GM19372 (cell line): ENCODE measurements at regions not wholly inside any gene's neighbourhood (a gene's known extent, or its start where the extent isn't known, plus 50 kb on each side); places are given as distances from the start of the nearest gene placed in this dataset.

Experiments used
- ATAC-seq: cut with Tn5 transposase; IDR thresholded peaks from one replicate; pipeline ENCODE4 v1.9.1; 2021; ENCODE audit warnings: mild to moderate bottlenecking, low read depth, moderate library complexity; ENCODE audit not compliant: unreplicated experiment

- no peak for ATAC-seq
These were observed 643.1 kb downstream of the KCNA4 start for GRCh38 chr11:29373725-29374124.

DNA sequence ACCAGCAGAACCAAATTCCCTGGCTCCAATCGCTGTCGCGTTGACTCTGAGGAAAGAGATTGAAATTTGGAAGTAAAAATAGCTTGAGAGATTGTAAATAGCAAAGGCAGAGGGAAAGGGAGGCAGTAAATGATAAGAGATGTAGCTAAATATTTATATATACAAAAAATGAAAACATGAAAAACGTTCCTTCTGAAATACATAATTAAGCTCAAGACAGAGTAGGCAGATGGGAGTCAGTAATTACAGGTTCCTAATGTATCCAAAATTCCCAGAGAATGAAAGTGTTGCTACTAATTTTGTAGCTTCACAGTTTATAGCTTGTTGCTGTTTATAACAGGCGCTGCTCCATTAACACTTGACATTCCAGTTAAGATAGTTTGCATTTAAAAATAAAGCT is 648.7 kb downstream of the KCNA4 start:
- ATAC-seq = no peak

DNA sequence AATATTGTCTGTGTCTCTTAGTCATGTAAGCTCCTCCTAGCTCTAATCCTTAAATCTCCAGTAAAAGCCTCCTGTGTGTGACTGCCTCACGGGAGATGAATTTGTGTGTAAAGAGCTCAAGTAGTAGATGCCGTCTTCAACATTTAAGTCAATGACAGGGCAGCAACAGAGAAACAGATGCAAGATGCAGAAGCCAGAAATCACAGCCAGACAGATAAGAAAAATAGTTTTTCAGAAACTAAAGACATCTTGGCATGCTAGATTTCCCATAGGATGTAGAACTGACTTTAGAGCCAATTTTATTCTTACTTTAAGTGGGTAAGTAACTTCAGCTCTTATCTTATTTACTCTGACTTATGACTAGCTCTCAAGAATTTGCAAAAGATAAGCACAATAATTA is 652.8 kb downstream of the KCNA4 start:
- no peak for ATAC-seq

GRCh38 chr11:29361369-29361768 is 655.5 kb downstream of the KCNA4 start:
- no peak for ATAC-seq

DNA sequence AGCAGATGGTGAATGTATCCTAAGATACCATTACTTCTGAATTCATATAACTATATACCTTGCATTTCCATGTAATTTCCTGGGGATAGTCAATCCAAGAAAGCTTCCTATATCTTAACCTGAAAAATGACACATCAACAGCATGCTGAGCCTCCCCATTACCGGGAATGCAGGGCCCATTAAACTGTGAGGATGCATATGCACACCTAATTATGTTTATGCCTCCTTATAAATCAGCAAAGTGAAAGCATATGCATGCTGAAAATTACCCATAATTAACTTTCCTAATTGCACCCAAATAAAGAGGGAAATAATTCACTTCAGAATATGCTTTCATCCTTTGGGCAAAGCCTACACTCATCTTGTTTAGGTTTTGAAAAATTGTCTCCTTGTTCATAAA is 663.0 kb downstream of the KCNA4 start:
- no peak for ATAC-seq

DNA sequence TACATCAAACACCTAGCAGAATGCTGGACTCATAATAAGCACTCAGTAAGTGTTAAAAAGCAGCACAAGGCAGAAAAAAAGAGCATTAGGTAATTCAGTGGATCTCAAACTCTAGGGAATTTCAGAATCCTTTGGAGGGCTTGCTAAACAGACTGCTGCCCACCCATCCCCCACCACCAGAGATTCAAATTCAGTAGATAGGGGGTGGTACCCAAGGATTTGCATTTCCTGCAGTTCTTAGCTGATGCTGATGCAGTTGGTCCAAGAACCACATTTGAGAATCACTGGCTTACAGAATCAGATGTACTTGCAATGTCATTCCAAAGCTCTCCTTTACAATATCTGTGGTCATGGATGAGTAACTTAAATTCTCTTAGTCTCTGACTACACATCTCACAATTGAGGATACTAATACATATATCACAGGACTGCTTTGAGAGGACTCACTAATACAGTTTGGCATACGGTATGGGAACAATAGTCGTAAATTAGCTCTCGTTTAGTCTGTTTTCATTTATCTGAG is 664.5 kb downstream of the KCNA4 start:
- ATAC-seq = no peak

- no peak for ATAC-seq
These were observed 665.4 kb downstream of the KCNA4 start for GRCh38 chr11:29351301-29351873.

DNA sequence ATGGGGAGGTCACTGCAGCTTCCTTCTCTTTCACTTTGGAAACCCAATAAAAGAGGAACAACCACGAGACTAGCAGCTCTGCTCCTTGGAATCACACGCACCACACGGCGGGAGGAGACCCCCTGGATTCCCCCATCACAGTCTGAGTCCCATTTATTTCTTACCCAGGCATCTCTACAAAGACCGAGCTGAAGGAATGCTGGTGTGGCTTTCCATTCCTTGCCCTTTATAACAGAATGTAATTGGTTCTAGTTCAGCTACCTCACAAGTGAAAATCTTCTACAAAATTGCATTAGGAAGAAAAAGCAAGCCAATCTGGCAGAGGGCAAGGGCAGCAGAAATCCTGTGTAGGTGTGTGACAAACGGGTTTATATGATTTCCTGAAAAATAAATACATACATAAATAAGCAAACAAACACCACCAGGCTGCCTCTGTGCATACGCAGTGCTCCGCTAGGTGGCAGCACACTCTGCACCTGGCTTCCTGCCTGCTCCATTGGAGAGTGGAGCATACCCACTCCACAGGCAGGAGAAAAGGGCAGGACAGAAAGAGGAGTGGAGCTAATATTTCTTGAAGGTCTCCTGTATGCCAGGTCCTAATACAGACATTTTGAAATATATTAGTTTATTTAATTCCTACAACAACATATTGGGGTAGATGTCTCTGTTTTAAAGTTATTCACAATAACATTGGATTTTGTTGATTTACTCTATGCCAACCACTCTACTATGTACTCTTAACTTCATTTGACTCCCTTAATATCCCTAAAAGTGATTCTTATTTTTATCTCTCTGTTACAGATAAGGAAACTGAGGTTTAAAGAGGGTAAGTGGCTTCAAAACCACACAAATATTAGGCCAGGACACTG is 673.1 kb downstream of the KCNA4 start:
- peak; percentile 91 for ATAC-seq

GRCh38 chr11:29336727-29337575 is 679.9 kb downstream of the KCNA4 start:
- no peak for ATAC-seq

DNA sequence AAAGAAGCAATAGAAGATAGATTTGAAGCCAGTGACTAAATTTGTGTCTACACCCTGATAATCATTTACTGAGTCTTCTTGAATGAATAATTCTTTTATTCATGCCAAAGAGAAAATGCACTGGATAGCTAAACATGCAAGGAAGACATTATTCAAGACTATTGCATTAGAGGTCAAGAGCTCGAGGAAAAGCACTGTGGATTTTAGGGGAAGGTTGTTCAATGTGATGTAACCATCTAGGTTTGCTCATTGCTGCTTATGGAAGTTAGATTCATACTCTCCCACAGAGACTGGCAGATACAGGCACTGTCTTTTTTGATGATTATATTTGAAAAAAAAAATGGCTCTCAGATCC is 682.1 kb downstream of the KCNA4 start:
- no peak for ATAC-seq

- ATAC-seq = peak; percentile 96
These were observed 682.6 kb downstream of the KCNA4 start for GRCh38 chr11:29333993-29334775.

DNA sequence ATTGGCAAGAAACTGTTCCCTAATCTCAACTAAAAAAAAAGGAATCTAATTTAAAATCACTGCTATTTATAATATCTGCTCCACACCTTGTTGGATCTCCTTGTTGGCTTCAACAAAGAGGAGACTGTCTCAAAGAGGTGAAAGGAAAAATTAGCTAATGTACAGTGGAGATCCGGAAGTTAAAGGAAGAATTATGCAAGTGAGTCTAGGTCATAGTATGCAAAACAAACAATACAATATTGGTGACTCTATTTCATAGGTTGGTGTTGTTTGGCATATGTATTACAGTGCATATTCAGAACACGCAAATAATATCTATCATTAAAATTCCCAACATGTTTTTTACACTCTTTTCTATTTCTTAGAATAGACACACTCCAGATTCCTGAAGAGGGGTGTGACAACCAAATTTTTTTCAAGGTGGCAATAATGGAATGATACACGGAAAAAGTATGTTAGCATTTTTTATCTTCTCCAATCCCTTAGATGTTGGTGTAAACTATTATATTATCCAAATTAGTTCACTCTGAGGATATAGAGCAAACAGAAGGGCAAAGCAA is 685.3 kb downstream of the KCNA4 start:
- no peak for ATAC-seq

DNA sequence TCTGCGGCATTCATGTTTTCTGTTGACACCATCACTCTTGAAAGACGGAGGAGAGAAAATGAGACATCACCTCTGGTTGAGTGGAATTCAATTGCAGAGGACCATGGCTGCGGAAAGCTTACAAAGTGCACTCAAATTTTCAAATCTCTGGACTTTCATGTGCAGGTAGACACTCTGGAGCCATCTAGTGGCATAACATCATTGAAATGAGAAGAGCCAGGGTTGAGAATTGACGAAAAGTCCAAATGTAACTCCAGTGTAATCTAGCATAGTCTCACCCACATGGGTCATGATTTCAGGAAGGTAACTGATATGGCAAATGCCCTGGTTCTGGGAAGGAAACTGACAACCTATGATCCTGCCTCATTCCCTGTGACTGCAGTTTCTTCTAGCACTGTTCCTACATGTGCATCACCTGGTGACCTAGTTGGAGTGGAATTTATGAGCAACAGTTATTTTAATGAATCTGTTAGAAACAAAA is 687.8 kb downstream of the KCNA4 start:
- ATAC-seq = peak; percentile 63

- ATAC-seq = no peak
These were observed 688.9 kb downstream of the KCNA4 start for GRCh38 chr11:29327891-29328290.

DNA sequence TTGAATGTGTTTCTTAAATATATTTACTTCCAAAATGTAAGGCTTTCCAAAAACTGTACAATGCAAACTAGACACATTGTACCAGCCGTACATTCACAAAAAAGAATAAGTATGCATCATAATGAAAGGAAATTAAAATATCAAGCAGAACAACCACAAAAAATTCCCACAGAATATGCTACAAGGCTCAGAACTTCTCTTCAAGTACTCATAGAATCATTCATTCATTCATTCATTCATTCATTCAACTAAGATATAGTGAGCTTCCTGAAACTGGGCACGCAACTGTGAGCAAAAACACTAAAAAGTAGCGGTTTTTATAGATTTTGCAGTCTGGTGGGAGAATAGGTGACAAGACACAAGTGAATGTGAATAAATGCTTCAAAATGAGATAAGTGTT is 690.1 kb downstream of the KCNA4 start:
- ATAC-seq = no peak

DNA sequence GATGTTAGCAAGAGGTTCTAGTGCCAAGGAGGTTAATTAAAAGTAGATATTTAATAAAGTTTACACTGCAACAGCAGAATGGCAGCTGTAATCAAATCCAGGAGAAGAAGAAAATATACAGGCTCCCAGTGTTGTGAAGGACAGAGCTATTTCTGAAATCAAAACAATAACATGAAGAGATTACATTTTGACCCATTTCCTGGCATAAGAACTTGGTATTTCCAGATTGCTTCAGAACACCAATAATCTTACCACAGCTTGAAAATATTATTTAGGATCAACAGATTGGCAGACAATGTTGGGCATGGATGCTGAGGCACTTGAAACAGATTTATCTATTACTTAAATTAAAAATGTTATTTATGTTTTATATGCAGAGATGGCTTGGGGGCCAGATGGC is 692.5 kb downstream of the KCNA4 start:
- no peak for ATAC-seq

DNA sequence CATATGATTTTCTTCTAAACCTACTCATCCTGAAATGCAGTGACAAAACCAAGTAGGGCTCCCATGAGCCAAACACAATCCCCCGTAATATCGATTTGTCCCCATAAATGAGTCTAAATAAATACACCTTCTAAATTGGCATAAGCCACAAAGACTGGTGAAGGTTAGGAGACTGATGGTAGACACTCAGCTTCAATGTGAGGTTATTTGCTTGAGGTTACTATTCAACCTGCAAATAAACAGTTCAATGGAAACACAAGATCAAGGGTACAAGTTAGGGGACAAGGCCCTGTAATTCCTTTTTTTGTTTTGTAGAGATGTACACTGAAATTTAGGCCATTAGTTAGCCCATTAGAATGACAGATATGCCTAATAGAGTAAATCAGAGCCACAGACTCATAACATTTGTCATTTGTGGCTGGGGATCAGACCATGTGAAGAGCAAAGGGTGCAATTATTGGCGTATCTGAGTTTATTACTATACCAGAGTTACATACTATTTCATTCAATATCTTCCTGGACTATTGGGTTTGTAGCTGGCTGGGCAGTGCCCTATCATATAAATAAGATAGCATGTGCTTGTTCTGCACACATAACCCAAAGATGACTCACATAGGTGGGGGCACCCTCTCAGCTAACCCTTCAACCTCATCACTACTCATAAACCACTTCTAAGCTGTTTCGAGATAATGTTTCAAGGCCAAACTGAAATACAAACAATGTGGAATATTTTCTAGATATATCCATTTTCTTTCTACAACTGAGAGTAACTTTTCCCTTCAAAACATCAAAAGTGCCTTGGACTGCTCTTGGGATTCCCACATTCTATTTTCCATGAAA is 695.3 kb downstream of the KCNA4 start:
- no peak for ATAC-seq

DNA sequence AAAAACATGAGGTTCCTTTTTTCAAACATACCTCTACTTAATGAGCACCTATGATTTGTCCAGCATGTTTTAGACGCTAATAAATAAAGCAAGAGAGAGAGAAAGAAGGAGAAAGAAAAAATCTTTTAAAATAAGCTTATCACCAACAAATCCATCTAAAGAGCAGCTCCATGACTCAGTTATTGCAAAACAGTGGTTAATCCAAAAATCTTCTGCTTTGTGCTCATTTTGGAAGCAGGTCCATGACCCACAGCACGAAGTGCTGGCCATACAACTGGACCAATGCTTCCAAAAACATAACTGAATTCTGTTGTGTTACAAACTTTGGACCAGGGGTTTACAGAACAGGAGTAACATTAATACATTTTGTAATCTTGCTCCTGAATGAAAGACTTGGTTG is 696.6 kb downstream of the KCNA4 start:
- no peak for ATAC-seq

GRCh38 chr11:29319210-29319609 is 697.6 kb downstream of the KCNA4 start:
- no peak for ATAC-seq
